ENCODE measurements at regions not wholly inside any gene's neighbourhood (a gene's known extent, or its start where the extent isn't known, plus 50 kb on each side); places are given as distances from the start of the nearest gene placed in this dataset.

GRCh38 chr2:225100856-225101294 is 58.6 kb upstream of the DOCK10 start:
- H3K4me1 ChIP-seq (ENCODE audit: insufficient read depth, low read length): no peaks in the 10 kb centered on the region
- H3K27me3 ChIP-seq (ENCODE audit: control insufficient read depth in 1 of 2, insufficient read depth in 2 of 2, low read length in 2 of 2): no peaks in the 10 kb centered on the region; a peak in 1 of 5 replicates
- no peaks in the 10 kb centered on the region for H3K79me2 ChIP-seq (ENCODE audit: insufficient read depth, low read length)
- no peaks in the 10 kb centered on the region for H4K20me1 ChIP-seq (ENCODE audit: insufficient read depth, low read length)
- H2AFZ ChIP-seq (ENCODE audit: low read length): no peak overlapping the region
- H3K36me3 ChIP-seq (replicated peaks in 1 of 2; ENCODE audit: control insufficient read depth in 1 of 2, insufficient read depth in 2 of 2, low read length in 2 of 2): no peaks in the 10 kb centered on the region
- H3K27ac ChIP-seq (ENCODE audit: extremely low read length, insufficient read depth, low read length): no peak overlapping the region
- CTCF ChIA-PET (ENCODE audit: low intra/inter-chr PET ratio, low total read pairs): no interaction called here
- in situ Hi-C loops (cut with HindIII; ENCODE audit: extremely low pct_ligation_motif_present, low pct_unique_long_range_greater_than_20kb): no loop called here
- intact Hi-C loops (cut with micrococcal nuclease; ENCODE audit: unreplicated experiment): no loop called here
- H3K4me3 ChIP-seq (replicated peaks in 1 of 3; ENCODE audit: insufficient read depth in 1 of 3, low read depth in 2 of 3, low read length in 3 of 3): no peak overlapping the region
- TF ChIP-seq NFE2 (CRISPR knock-in tag; IDR thresholded peaks at IDR 0.05) (0 out of 2 replicates have a peak, but pooled peaks have one; percentile 19), THAP11 (CRISPR knock-in tag; IDR thresholded peaks at IDR 0.05) (no peak), ZFP82 (CRISPR knock-in tag; IDR thresholded peaks at IDR 0.05; ENCODE audit: borderline replicate concordance) (no peak), TAF15 (IDR thresholded peaks at IDR 0.05; ENCODE audit: low read depth, low read length, poor library complexity, severe bottlenecking) (no peak), NFE2L2 (IDR thresholded peaks at IDR 0.05; ENCODE audit: low read length) (0 out of 2 replicates have a peak, but pooled peaks have one; percentile 17), HES4 (CRISPR knock-in tag; IDR thresholded peaks at IDR 0.05; ENCODE audit: borderline replicate concordance) (no peak)
- no peak for DNase-seq (ENCODE audit: low spot score)
- no peak for ATAC-seq
- H3K9ac ChIP-seq (ENCODE audit: insufficient read depth, low read depth, low read length): no peak overlapping the region
- H3K9me3 ChIP-seq (ENCODE audit: low read length): no peaks in the 10 kb centered on the region
- BruUV-seq (replicated peaks): no TSS peak
- no peak overlapping the region for H3K4me2 ChIP-seq (ENCODE audit: low read depth, low read length)
- POLR2A ChIA-PET: no interaction called here
- FAIRE-seq: no peak
- WGBS (ENCODE audit: low lambda C conversion rate): 0% methylated on average over 1 of the region's 1 CpG

GRCh38 chr2:225100269-225100668 is 58.0 kb upstream of the DOCK10 start:
- Histone ChIP-seq H3K27me3 (ENCODE audit: control insufficient read depth in 1 of 2, insufficient read depth in 2 of 2, low read length in 2 of 2) (no peaks in the 10 kb centered on the region; a peak in 1 of 5 replicates), H3K9me3 (ENCODE audit: low read length) (no peaks in the 10 kb centered on the region), H3K4me2 (ENCODE audit: low read depth, low read length) (no peak overlapping the region), H4K20me1 (ENCODE audit: insufficient read depth, low read length) (no peaks in the 10 kb centered on the region), H2AFZ (ENCODE audit: low read length) (no peak overlapping the region), H3K4me1 (ENCODE audit: insufficient read depth, low read length) (no peaks in the 10 kb centered on the region), H3K9ac (ENCODE audit: insufficient read depth, low read depth, low read length) (no peak overlapping the region), H3K36me3 (replicated peaks in 1 of 2; ENCODE audit: control insufficient read depth in 1 of 2, insufficient read depth in 2 of 2, low read length in 2 of 2) (no peaks in the 10 kb centered on the region), H3K4me3 (replicated peaks in 1 of 3; ENCODE audit: insufficient read depth in 1 of 3, low read depth in 2 of 3, low read length in 3 of 3) (no peak overlapping the region), H3K27ac (ENCODE audit: extremely low read length, insufficient read depth, low read length) (no peak overlapping the region), H3K79me2 (ENCODE audit: insufficient read depth, low read length) (no peaks in the 10 kb centered on the region)
- ATAC-seq: no peak
- in situ Hi-C loops (cut with HindIII; ENCODE audit: extremely low pct_ligation_motif_present, low pct_unique_long_range_greater_than_20kb): no loop called here
- POLR2A ChIA-PET: no interaction called here
- BruUV-seq (replicated peaks): no TSS peak
- DNase-seq (ENCODE audit: low spot score): no peak
- WGBS (ENCODE audit: low lambda C conversion rate): 15% methylated on average over 1 of the region's 1 CpG
- CTCF ChIA-PET (ENCODE audit: low intra/inter-chr PET ratio, low total read pairs): no interaction called here
- no peak for FAIRE-seq
- intact Hi-C loops (cut with micrococcal nuclease; ENCODE audit: unreplicated experiment): no loop called here
- TF ChIP-seq, protein P1, sequence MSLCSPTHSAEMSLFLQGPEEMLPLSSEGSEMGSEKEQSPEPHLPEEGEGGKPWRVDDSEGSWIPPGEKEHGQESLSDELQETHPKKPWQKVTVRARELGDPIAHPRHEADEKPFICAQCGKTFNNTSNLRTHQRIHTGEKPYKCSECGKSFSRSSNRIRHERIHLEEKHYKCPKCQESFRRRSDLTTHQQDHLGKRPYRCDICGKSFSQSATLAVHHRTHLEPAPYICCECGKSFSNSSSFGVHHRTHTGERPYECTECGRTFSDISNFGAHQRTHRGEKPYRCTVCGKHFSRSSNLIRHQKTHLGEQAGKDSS (CRISPR knock-in tag; IDR thresholded peaks at IDR 0.05; ENCODE audit: borderline replicate concordance, low read depth): no peak
- TF ChIP-seq NR1H2 (CRISPR knock-in tag; IDR thresholded peaks at IDR 0.05; ENCODE audit: borderline replicate concordance, low read depth): no peak
- no peak for TF ChIP-seq ZNF224 (CRISPR knock-in tag; IDR thresholded peaks at IDR 0.05)
- TF ChIP-seq ZNF775 (CRISPR knock-in tag; IDR thresholded peaks at IDR 0.05; ENCODE audit: borderline replicate concordance): no peak
- TF ChIP-seq ARNT (IDR thresholded peaks at IDR 0.05): no peak
- TF ChIP-seq ZNF674 (CRISPR knock-in tag; IDR thresholded peaks at IDR 0.05; ENCODE audit: low read depth): no peak
- TF ChIP-seq ZNF639 (CRISPR knock-in tag; conservative IDR thresholded peaks at IDR 0.05): no peak
- TF ChIP-seq CENPBD1 (CRISPR knock-in tag; IDR thresholded peaks at IDR 0.05; ENCODE audit: borderline replicate concordance, low read depth): no peak
- TF ChIP-seq E2F5 (CRISPR knock-in tag; conservative IDR thresholded peaks at IDR 0.05): no peak
